Activated naive CD4-positive, alpha-beta T cell treated with anti-CD3 and anti-CD28 coated beads for 36 hours (primary cell): ENCODE measurements at regions not wholly inside any gene's neighbourhood (a gene's known extent, or its start where the extent isn't known, plus 50 kb on each side); places are given as distances from the start of the nearest gene placed in this dataset.

ENCODE experiments used
- CTCF ChIA-PET: fragments of 350-600 bp; sonication (Branson Sonifier 250); formaldehyde crosslinking; loops from one replicate; lab custom pipeline; 2021; ENCODE audit warnings: antibody characterized with exemption; lab: Charles Lee
- DNase-seq: peaks from one replicate; pipeline ENCODE4 v3.0.0-alpha.2; 2020
- H3K27ac Mint-ChIP-seq: one replicate; pipeline ENCODE4 v1.8.0; 2021; ENCODE audit warnings: mild to moderate bottlenecking, mixed read lengths
- H3K27me3 Mint-ChIP-seq: one replicate; pipeline ENCODE4 v1.8.0; 2021; ENCODE audit warnings: low read depth, mixed read lengths
- H3K36me3 Mint-ChIP-seq: one replicate; pipeline ENCODE4 v1.8.0; 2021; ENCODE audit warnings: low read depth, mixed read lengths
- H3K4me1 Mint-ChIP-seq: one replicate; pipeline ENCODE4 v1.8.0; 2021; ENCODE audit warnings: low read depth, mixed read lengths
- H3K4me3 Mint-ChIP-seq: one replicate; pipeline ENCODE4 v1.8.0; 2021; ENCODE audit warnings: mild to moderate bottlenecking, moderate library complexity, mixed read lengths
- H3K9me3 Mint-ChIP-seq: one replicate; pipeline ENCODE4 v1.8.0; 2021; ENCODE audit warnings: mixed read lengths
- intact Hi-C: fragments of 100-400 bp; cut with micrococcal nuclease; formaldehyde crosslinking; loops from one replicate; pipeline ENCODE4 v1.15.1; 2023

- no peaks in the 10 kb centered on the region for H3K27me3 Mint-ChIP-seq
- no peaks in the 10 kb centered on the region for H3K36me3 Mint-ChIP-seq
- no peak overlapping the region for H3K4me3 Mint-ChIP-seq
- H3K9me3 Mint-ChIP-seq, result no peaks in the 10 kb centered on the region
- no peak overlapping the region for H3K27ac Mint-ChIP-seq
- intact Hi-C loops, result no loop called here
- CTCF ChIA-PET, result no interaction called here
- no peaks in the 10 kb centered on the region for H3K4me1 Mint-ChIP-seq
- DNase-seq, result no peak
Measured at GRCh38 chr13:61965756-61966155, 550.1 kb upstream of the PCDH20 start.

GRCh38 chr13:61960981-61961380, 545.3 kb upstream of the PCDH20 start:
- no peak for DNase-seq
- CTCF ChIA-PET, result no interaction called here
- Mint-ChIP-seq H3K9me3 (no peaks in the 10 kb centered on the region), H3K36me3 (no peaks in the 10 kb centered on the region), H3K4me3 (no peak overlapping the region), H3K27ac (no peak overlapping the region), H3K4me1 (no peaks in the 10 kb centered on the region), H3K27me3 (no peaks in the 10 kb centered on the region)
- intact Hi-C loops, result no loop called here

- no peaks in the 10 kb centered on the region for H3K4me1 Mint-ChIP-seq
- CTCF ChIA-PET, result no interaction called here
- H3K9me3 Mint-ChIP-seq, result no peaks in the 10 kb centered on the region
- H3K36me3 Mint-ChIP-seq, result no peaks in the 10 kb centered on the region
- intact Hi-C loops, result no loop called here
- no peak overlapping the region for H3K4me3 Mint-ChIP-seq
- no peak overlapping the region for H3K27ac Mint-ChIP-seq
- no peaks in the 10 kb centered on the region for H3K27me3 Mint-ChIP-seq
- DNase-seq, result no peak
Measured at GRCh38 chr13:61954092-61954491, 538.4 kb upstream of the PCDH20 start.

GRCh38 chr13:61950828-61951227, 535.2 kb upstream of the PCDH20 start:
- intact Hi-C loops, result no loop called here
- no peak for DNase-seq
- CTCF ChIA-PET, result interaction anchor here (0.7 kb wide), 1 partner anchor 1417 kb away, joined by 3 read pairs; no protein-coding TSS in a partner anchor
- Mint-ChIP-seq H3K36me3 (no peaks in the 10 kb centered on the region), H3K9me3 (no peaks in the 10 kb centered on the region), H3K27ac (no peak overlapping the region), H3K27me3 (no peaks in the 10 kb centered on the region), H3K4me1 (no peaks in the 10 kb centered on the region), H3K4me3 (no peak overlapping the region)

GRCh38 chr13:61944329-61944929, 528.8 kb upstream of the PCDH20 start:
- no peak overlapping the region for H3K27ac Mint-ChIP-seq
- H3K4me1 Mint-ChIP-seq, result no peaks in the 10 kb centered on the region
- H3K9me3 Mint-ChIP-seq, result no peaks in the 10 kb centered on the region
- intact Hi-C loops, result no loop called here
- DNase-seq, result no peak
- H3K4me3 Mint-ChIP-seq, result no peak overlapping the region
- CTCF ChIA-PET, result no interaction called here
- H3K36me3 Mint-ChIP-seq, result no peaks in the 10 kb centered on the region
- H3K27me3 Mint-ChIP-seq, result no peaks in the 10 kb centered on the region

GRCh38 chr13:61935710-61936109, 520.1 kb upstream of the PCDH20 start:
- Mint-ChIP-seq H3K27me3 (no peaks in the 10 kb centered on the region), H3K36me3 (no peaks in the 10 kb centered on the region), H3K27ac (no peak overlapping the region), H3K4me1 (no peaks in the 10 kb centered on the region), H3K9me3 (no peaks in the 10 kb centered on the region), H3K4me3 (no peak overlapping the region)
- intact Hi-C loops, result no loop called here
- CTCF ChIA-PET, result no interaction called here
- no peak for DNase-seq

- H3K27me3 Mint-ChIP-seq, result no peaks in the 10 kb centered on the region
- no peak overlapping the region for H3K27ac Mint-ChIP-seq
- no peak overlapping the region for H3K4me3 Mint-ChIP-seq
- no peaks in the 10 kb centered on the region for H3K36me3 Mint-ChIP-seq
- DNase-seq, result no peak
- H3K4me1 Mint-ChIP-seq, result no peaks in the 10 kb centered on the region
- H3K9me3 Mint-ChIP-seq, result peaks cover 11% of the 10 kb centered on the region
- intact Hi-C loops, result no loop called here
- CTCF ChIA-PET, result no interaction called here
Measured at GRCh38 chr13:61927648-61928047, 512.0 kb upstream of the PCDH20 start.

GRCh38 chr13:61918841-61919240, 503.2 kb upstream of the PCDH20 start:
- H3K9me3 Mint-ChIP-seq, result peaks cover 9% of the 10 kb centered on the region
- no peaks in the 10 kb centered on the region for H3K4me1 Mint-ChIP-seq
- no peak overlapping the region for H3K27ac Mint-ChIP-seq
- no peaks in the 10 kb centered on the region for H3K27me3 Mint-ChIP-seq
- no peak overlapping the region for H3K4me3 Mint-ChIP-seq
- no peaks in the 10 kb centered on the region for H3K36me3 Mint-ChIP-seq
- intact Hi-C loops, result no loop called here
- no peak for DNase-seq
- CTCF ChIA-PET, result no interaction called here

- Mint-ChIP-seq H3K4me3 (no peak overlapping the region), H3K27me3 (no peaks in the 10 kb centered on the region), H3K4me1 (no peaks in the 10 kb centered on the region), H3K9me3 (peaks cover under 1% of the 10 kb centered on the region), H3K36me3 (no peaks in the 10 kb centered on the region), H3K27ac (no peak overlapping the region)
- DNase-seq, result no peak
- intact Hi-C loops, result no loop called here
- CTCF ChIA-PET, result no interaction called here
Measured at GRCh38 chr13:61916483-61916882, 500.8 kb upstream of the PCDH20 start.

GRCh38 chr13:61913183-61913582, 497.5 kb upstream of the PCDH20 start:
- no peaks in the 10 kb centered on the region for H3K4me1 Mint-ChIP-seq
- no peaks in the 10 kb centered on the region for H3K36me3 Mint-ChIP-seq
- H3K27ac Mint-ChIP-seq, result no peak overlapping the region
- intact Hi-C loops, result no loop called here
- DNase-seq, result no peak
- H3K27me3 Mint-ChIP-seq, result no peaks in the 10 kb centered on the region
- no peak overlapping the region for H3K4me3 Mint-ChIP-seq
- CTCF ChIA-PET, result no interaction called here
- H3K9me3 Mint-ChIP-seq, result peaks cover 2% of the 10 kb centered on the region

GRCh38 chr13:61908906-61909615, 493.4 kb upstream of the PCDH20 start:
- no peak for DNase-seq
- CTCF ChIA-PET, result no interaction called here
- H3K27ac Mint-ChIP-seq, result no peak overlapping the region
- no peaks in the 10 kb centered on the region for H3K4me1 Mint-ChIP-seq
- intact Hi-C loops, result no loop called here
- H3K27me3 Mint-ChIP-seq, result no peaks in the 10 kb centered on the region
- no peaks in the 10 kb centered on the region for H3K36me3 Mint-ChIP-seq
- H3K9me3 Mint-ChIP-seq, result peaks cover 2% of the 10 kb centered on the region
- no peak overlapping the region for H3K4me3 Mint-ChIP-seq

- CTCF ChIA-PET, result no interaction called here
- Mint-ChIP-seq H3K4me3 (no peak overlapping the region), H3K36me3 (no peaks in the 10 kb centered on the region), H3K4me1 (no peaks in the 10 kb centered on the region), H3K9me3 (peaks cover 2% of the 10 kb centered on the region), H3K27me3 (no peaks in the 10 kb centered on the region), H3K27ac (no peak overlapping the region)
- intact Hi-C loops, result no loop called here
- DNase-seq, result no peak
Measured at GRCh38 chr13:61905054-61905453, 489.4 kb upstream of the PCDH20 start.

GRCh38 chr13:61901946-61902541, 486.4 kb upstream of the PCDH20 start:
- no peak overlapping the region for H3K27ac Mint-ChIP-seq
- no peak for DNase-seq
- no peaks in the 10 kb centered on the region for H3K9me3 Mint-ChIP-seq
- CTCF ChIA-PET, result no interaction called here
- H3K4me1 Mint-ChIP-seq, result no peaks in the 10 kb centered on the region
- H3K27me3 Mint-ChIP-seq, result no peaks in the 10 kb centered on the region
- no peaks in the 10 kb centered on the region for H3K36me3 Mint-ChIP-seq
- no peak overlapping the region for H3K4me3 Mint-ChIP-seq
- intact Hi-C loops, result no loop called here
